HT-29 (cell line): ENCODE measurements at regions not wholly inside any gene's neighbourhood (a gene's known extent, or its start where the extent isn't known, plus 50 kb on each side); places are given as distances from the start of the nearest gene placed in this dataset.

Experiments
- DNase-seq: peaks from one replicate; pipeline ENCODE4 v3.0.0-alpha.2; 2015; ENCODE audit warnings: low spot score

GRCh38 chr18:43571078-43571689 is 293.9 kb upstream of the SYT4 start:
- DNase-seq: peak; percentile 61

GRCh38 chr18:43572163-43572562 is 294.9 kb upstream of the SYT4 start:
- no peak for DNase-seq

GRCh38 chr18:43574974-43575373 is 297.7 kb upstream of the SYT4 start:
- no peak for DNase-seq

- no peak for DNase-seq
Observed at GRCh38 chr18:43578211-43578610, 300.9 kb upstream of the SYT4 start.

GRCh38 chr18:43578706-43579105 is 301.4 kb upstream of the SYT4 start:
- no peak for DNase-seq

GRCh38 chr18:43581936-43582519 is 304.7 kb upstream of the SYT4 start:
- DNase-seq: no peak

- peak; percentile 28 for DNase-seq
Observed at GRCh38 chr18:43587538-43588153, 310.4 kb upstream of the SYT4 start.

- DNase-seq: no peak
Observed at GRCh38 chr18:43588838-43589237, 311.5 kb upstream of the SYT4 start.

- DNase-seq: no peak
Observed at GRCh38 chr18:43589611-43590151, 312.4 kb upstream of the SYT4 start.

GRCh38 chr18:43590182-43590903 is 313.1 kb upstream of the SYT4 start:
- DNase-seq: no peak

GRCh38 chr18:43592269-43592668 is 315.0 kb upstream of the SYT4 start:
- no peak for DNase-seq

- DNase-seq: peak; percentile 1
Observed at GRCh38 chr18:43596105-43596712, 318.9 kb upstream of the SYT4 start.

GRCh38 chr18:43601432-43601831 is 324.1 kb upstream of the SYT4 start:
- DNase-seq: no peak

- DNase-seq: no peak
Observed at GRCh38 chr18:43605224-43605623, 327.9 kb upstream of the SYT4 start.

- no peak for DNase-seq
Observed at GRCh38 chr18:43606795-43607194, 329.5 kb upstream of the SYT4 start.

GRCh38 chr18:43620936-43621335 is 343.6 kb upstream of the SYT4 start:
- peak; percentile 36 for DNase-seq

GRCh38 chr18:43622024-43622423 is 344.7 kb upstream of the SYT4 start:
- DNase-seq: no peak

GRCh38 chr18:43625582-43625981 is 348.3 kb upstream of the SYT4 start:
- DNase-seq: no peak

GRCh38 chr18:43627848-43628530 is 350.7 kb upstream of the SYT4 start:
- DNase-seq: no peak

- DNase-seq: no peak
Observed at GRCh38 chr18:43634994-43635393, 357.7 kb upstream of the SYT4 start.

- no peak for DNase-seq
Observed at GRCh38 chr18:43635397-43635796, 358.1 kb upstream of the SYT4 start.
